ENCODE measurements at regions not wholly inside any gene's neighbourhood (a gene's known extent, or its start where the extent isn't known, plus 50 kb on each side); places are given as distances from the start of the nearest gene placed in this dataset.

DNA sequence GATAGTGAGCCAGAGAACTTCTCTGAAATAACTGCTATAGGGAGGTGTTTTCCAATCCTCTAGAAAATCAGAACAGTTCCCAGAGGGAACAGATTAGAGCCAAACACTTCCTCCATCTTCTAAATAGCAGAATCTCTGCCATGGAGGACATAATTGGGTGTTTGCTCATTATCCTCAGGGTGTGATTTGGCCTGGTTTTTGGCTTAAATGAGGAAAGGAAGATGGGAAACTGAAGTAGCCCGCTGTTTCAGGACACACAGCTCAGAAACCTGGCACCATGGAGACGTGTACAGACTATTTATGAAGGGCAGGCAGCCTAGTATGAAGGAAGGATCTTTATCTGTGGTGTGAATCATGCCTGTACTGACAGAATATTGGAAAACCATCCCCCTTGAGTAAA lies 231.7 kb upstream of the PRKD1 start:
- TF ChIP-seq EGR1 (IDR thresholded peaks at IDR 0.05) (no peak), REST (IDR thresholded peaks at IDR 0.05; ENCODE audit: low read depth) (no peak), CEBPB (IDR thresholded peaks at IDR 0.05) (no peak), CREB1 (IDR thresholded peaks at IDR 0.05; ENCODE audit: low read depth) (no peak), ZBTB7A (IDR thresholded peaks at IDR 0.05; ENCODE audit: low read depth) (no peak), USF1 (IDR thresholded peaks at IDR 0.05) (no peak), FOXM1 (IDR thresholded peaks at IDR 0.05; ENCODE audit: borderline replicate concordance, low read depth) (no peak), RAD21 (IDR thresholded peaks at IDR 0.05; ENCODE audit: low read depth) (no peak), TEAD4 (IDR thresholded peaks at IDR 0.05) (no peak), EP300 (IDR thresholded peaks at IDR 0.05; ENCODE audit: borderline replicate concordance) (no peak), NFIC (IDR thresholded peaks at IDR 0.05) (no peak), TAF1 (IDR thresholded peaks at IDR 0.05; ENCODE audit: low read depth) (no peak), MAX (IDR thresholded peaks at IDR 0.05) (no peak), TCF12 (IDR thresholded peaks at IDR 0.05; ENCODE audit: low read depth) (no peak)

DNA sequence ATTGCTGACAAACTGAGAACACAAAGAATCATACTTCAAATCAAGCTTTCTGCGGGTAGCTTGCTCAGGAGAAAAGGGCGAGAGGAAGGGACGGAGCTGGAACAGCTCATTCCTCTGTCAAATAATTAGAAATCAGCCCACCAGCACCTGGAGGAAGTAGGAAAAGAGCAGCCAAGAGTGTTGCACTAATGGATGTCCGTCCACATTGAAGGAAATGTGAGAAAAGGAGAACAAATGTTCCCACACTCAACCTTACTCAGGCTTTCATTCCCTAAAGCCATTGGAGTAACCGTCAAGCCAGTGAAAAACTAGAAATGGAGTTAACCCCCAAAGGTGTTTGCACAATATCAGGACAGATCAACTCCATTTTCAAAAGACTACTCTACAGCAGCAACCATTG lies 233.0 kb upstream of the PRKD1 start:
- TF ChIP-seq CREB1 (IDR thresholded peaks at IDR 0.05; ENCODE audit: low read depth) (no peak), REST (IDR thresholded peaks at IDR 0.05; ENCODE audit: low read depth) (no peak), RAD21 (IDR thresholded peaks at IDR 0.05; ENCODE audit: low read depth) (no peak), YY1 (IDR thresholded peaks at IDR 0.05; ENCODE audit: low read depth) (no peak), EP300 (IDR thresholded peaks at IDR 0.05; ENCODE audit: borderline replicate concordance) (no peak), ZBTB7A (IDR thresholded peaks at IDR 0.05; ENCODE audit: low read depth) (no peak), USF1 (IDR thresholded peaks at IDR 0.05) (no peak), TEAD4 (IDR thresholded peaks at IDR 0.05) (no peak), TAF1 (IDR thresholded peaks at IDR 0.05; ENCODE audit: low read depth) (no peak), MAX (IDR thresholded peaks at IDR 0.05) (no peak), NFIC (IDR thresholded peaks at IDR 0.05) (no peak), FOXM1 (IDR thresholded peaks at IDR 0.05; ENCODE audit: borderline replicate concordance, low read depth) (no peak), CEBPB (IDR thresholded peaks at IDR 0.05) (no peak), TCF12 (IDR thresholded peaks at IDR 0.05; ENCODE audit: low read depth) (no peak), EGR1 (IDR thresholded peaks at IDR 0.05) (no peak)

GRCh38 chr14:30162066-30162465 lies 234.4 kb upstream of the PRKD1 start:
- TF ChIP-seq RAD21 (IDR thresholded peaks at IDR 0.05; ENCODE audit: low read depth) (no peak), CREB1 (IDR thresholded peaks at IDR 0.05; ENCODE audit: low read depth) (no peak), TCF12 (IDR thresholded peaks at IDR 0.05; ENCODE audit: low read depth) (no peak), FOXM1 (IDR thresholded peaks at IDR 0.05; ENCODE audit: borderline replicate concordance, low read depth) (no peak), ZBTB7A (IDR thresholded peaks at IDR 0.05; ENCODE audit: low read depth) (no peak), USF1 (IDR thresholded peaks at IDR 0.05) (no peak), EGR1 (IDR thresholded peaks at IDR 0.05) (no peak), NFIC (IDR thresholded peaks at IDR 0.05) (no peak), REST (IDR thresholded peaks at IDR 0.05; ENCODE audit: low read depth) (no peak), TEAD4 (IDR thresholded peaks at IDR 0.05) (no peak), YY1 (IDR thresholded peaks at IDR 0.05; ENCODE audit: low read depth) (no peak), CEBPB (IDR thresholded peaks at IDR 0.05) (no peak), EP300 (IDR thresholded peaks at IDR 0.05; ENCODE audit: borderline replicate concordance) (no peak), MAX (IDR thresholded peaks at IDR 0.05) (no peak), TAF1 (IDR thresholded peaks at IDR 0.05; ENCODE audit: low read depth) (no peak)
